ENCODE measurements at regions not wholly inside any gene's neighbourhood (a gene's known extent, or its start where the extent isn't known, plus 50 kb on each side); places are given as distances from the start of the nearest gene placed in this dataset.

DNA sequence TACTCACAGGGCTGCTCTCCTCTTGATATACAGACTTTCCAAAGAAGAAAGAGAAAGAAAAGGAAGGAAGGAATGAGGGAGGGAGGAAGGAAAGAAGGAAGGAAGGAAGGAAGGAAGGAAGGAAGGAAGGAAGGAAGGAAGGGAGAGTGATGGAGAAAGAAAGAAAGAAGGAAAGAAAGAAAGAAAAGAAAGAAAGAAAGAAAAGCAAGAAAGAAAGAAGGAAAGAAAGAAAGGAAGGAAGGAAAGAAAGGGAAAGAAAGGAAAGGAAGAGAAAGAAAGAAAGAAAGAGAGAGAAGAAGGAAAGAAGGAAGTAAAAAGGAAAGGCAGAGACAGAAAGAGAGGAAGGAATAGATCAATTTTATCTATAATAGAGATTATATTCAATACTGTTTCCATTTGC, 1257.4 kb downstream of the EPHA7 start:
- TF ChIP-seq, protein P1, sequence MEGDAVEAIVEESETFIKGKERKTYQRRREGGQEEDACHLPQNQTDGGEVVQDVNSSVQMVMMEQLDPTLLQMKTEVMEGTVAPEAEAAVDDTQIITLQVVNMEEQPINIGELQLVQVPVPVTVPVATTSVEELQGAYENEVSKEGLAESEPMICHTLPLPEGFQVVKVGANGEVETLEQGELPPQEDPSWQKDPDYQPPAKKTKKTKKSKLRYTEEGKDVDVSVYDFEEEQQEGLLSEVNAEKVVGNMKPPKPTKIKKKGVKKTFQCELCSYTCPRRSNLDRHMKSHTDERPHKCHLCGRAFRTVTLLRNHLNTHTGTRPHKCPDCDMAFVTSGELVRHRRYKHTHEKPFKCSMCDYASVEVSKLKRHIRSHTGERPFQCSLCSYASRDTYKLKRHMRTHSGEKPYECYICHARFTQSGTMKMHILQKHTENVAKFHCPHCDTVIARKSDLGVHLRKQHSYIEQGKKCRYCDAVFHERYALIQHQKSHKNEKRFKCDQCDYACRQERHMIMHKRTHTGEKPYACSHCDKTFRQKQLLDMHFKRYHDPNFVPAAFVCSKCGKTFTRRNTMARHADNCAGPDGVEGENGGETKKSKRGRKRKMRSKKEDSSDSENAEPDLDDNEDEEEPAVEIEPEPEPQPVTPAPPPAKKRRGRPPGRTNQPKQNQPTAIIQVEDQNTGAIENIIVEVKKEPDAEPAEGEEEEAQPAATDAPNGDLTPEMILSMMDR (IDR thresholded peaks at IDR 0.05) = no peak
- ATAC-seq (ENCODE audit: low FRiP score) (no peak), DNase-seq (ENCODE audit: low spot score) (no peak)

DNA sequence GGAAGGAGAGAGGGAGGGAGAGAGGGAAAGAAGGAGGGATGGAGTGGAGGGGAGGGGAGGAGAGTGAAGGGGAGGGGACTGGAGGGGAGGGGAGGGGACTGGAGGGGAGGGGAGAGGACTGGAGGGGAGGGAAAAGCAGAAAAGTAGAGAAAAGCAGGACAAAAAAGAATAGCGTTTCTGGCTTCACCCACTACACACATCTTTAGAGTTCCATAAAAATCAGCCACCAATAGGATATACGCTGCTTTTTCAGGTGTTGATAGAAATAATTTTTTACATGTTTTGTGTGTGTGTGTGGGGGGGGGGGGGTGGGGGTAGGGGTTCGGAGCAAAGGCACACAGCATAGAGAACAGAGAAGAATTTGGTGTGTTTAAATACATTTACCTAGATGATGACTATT, 1259.1 kb downstream of the EPHA7 start:
- TF ChIP-seq, protein P1 (IDR thresholded peaks at IDR 0.05) = no peak
- no peak for DNase-seq (ENCODE audit: low spot score)
- no peak for ATAC-seq (ENCODE audit: low FRiP score)

- TF ChIP-seq, protein P1 (IDR thresholded peaks at IDR 0.05) = no peak
- DNase-seq (ENCODE audit: low spot score) = no peak
- no peak for ATAC-seq (ENCODE audit: low FRiP score)
Measured at GRCh38 chr6:92159046-92159445, 1260.3 kb downstream of the EPHA7 start.

DNA sequence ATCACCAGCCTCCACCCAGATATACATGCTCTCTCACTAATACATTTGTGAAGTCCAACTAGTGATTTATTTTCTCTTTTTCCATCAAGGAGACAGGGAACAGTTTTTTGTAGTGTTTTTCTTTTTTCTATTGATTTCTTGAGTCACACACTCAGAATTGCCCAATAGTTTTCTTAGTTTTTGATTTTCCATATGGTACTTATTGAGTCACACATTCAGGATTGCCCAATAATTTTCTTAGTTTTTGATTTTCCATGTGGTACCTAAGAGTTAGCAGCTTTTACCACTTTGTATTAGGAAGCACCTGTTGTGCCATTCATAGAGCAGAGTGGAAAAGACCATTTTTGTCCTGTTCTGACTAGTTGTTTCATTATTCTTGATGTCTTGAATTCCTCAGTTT, 1268.8 kb downstream of the EPHA7 start:
- TF ChIP-seq, protein P1 (IDR thresholded peaks at IDR 0.05) = no peak
- DNase-seq (ENCODE audit: low spot score) (no peak), ATAC-seq (ENCODE audit: low FRiP score) (no peak)

DNA sequence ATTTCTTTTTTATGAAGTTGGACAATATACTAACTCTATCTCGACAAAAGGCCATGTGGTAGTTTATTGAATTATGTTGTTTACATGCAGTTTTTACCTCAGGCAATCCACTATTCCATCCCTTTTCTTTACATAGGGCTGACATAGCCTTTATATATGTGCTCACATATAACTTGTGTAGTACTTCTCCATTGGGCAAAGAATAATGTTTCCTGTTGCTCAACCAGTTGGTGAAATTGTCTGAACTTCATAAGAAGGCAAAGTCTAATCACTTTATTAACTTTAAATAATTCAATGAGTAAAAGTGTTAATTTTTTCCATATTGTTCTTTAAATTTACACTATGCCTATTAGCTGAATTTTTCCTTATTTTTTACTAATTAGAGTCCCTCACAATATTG, 1272.1 kb downstream of the EPHA7 start:
- TF ChIP-seq, protein P1 (IDR thresholded peaks at IDR 0.05) = no peak
- no peak for ATAC-seq (ENCODE audit: low FRiP score)
- DNase-seq (ENCODE audit: low spot score) = no peak

DNA sequence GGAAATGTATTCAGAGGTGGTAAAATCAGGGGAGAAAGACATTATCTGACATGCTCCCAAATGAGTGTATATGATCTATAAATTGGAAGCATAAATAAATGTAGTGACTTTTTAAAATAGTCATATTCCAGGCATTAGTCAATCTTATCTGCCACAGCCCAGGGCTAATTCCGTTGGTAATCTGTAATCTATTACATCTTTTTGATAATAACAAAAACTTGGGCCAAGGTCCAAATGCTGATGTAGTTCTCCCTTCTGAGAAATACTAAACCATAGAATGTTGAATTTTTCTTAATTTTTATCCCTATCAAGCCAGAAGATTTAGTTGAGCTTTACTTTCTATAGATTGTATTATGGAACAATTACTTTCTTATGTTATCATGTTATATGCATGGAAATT, 1279.8 kb downstream of the EPHA7 start:
- TF ChIP-seq, protein P1 (IDR thresholded peaks at IDR 0.05) = no peak
- DNase-seq (ENCODE audit: low spot score) = no peak
- ATAC-seq (ENCODE audit: low FRiP score) = no peak

- TF ChIP-seq, protein P1 (IDR thresholded peaks at IDR 0.05) = no peak
- ATAC-seq (ENCODE audit: low FRiP score) (no peak), DNase-seq (ENCODE audit: low spot score) (no peak)
Measured at GRCh38 chr6:92132957-92133356, 1286.4 kb downstream of the EPHA7 start.
